ENCODE measurements at regions not wholly inside any gene's neighbourhood (a gene's known extent, or its start where the extent isn't known, plus 50 kb on each side); places are given as distances from the start of the nearest gene placed in this dataset.

GRCh38 chr17:5707482-5707881 is 123.2 kb upstream of the NLRP1 start:
- no peak overlapping the region for H3K27ac Mint-ChIP-seq
- H3K27ac ChIP-seq (ENCODE audit: low read depth), result no peak overlapping the region
- no peaks in the 10 kb centered on the region for H3K9me2 ChIP-seq (ENCODE audit: insufficient read depth)
- no peak overlapping the region for H3K4me2 ChIP-seq
- DNase-seq (ENCODE audit: low spot score) (no peak), ATAC-seq (no peak)
- H3K36me3 ChIP-seq (ENCODE audit: insufficient read depth), result no peaks in the 10 kb centered on the region
- peaks cover 6% of the 10 kb centered on the region for H3K4me1 ChIP-seq (ENCODE audit: insufficient read depth)
- no peak overlapping the region for H3K4me3 ChIP-seq
- no peak overlapping the region for H2AFZ ChIP-seq
- TF ChIP-seq ZNF462 (CRISPR knock-in tag; IDR thresholded peaks at IDR 0.05), result no peak
- TF ChIP-seq ETS1 (IDR thresholded peaks at IDR 0.05), result no peak
- TF ChIP-seq EZH2phosphoT487 (IDR thresholded peaks at IDR 0.05; ENCODE audit: unreplicated experiment), result no peak
- no peak for TF ChIP-seq CREB1 (CRISPR knock-in tag; IDR thresholded peaks at IDR 0.05; ENCODE audit: low read depth)
- no peak for TF ChIP-seq STAT1 (IDR thresholded peaks at IDR 0.05; ENCODE audit: unreplicated experiment)
- no peaks in the 10 kb centered on the region for H4K20me1 ChIP-seq (replicated peaks; ENCODE audit: insufficient read depth)
- peaks cover 17% of the 10 kb centered on the region for H3K4me1 Mint-ChIP-seq
- no peaks in the 10 kb centered on the region for H3K79me2 ChIP-seq (replicated peaks; ENCODE audit: insufficient read depth)
- no peaks in the 10 kb centered on the region for H3F3A ChIP-seq (replicated peaks; ENCODE audit: low read depth)
- peaks cover 8% of the 10 kb centered on the region; the same call in 2 of the 3 replicates for H3K9me3 Mint-ChIP-seq
- no peak overlapping the region; the same call in 2 of the 3 replicates for H3K4me3 Mint-ChIP-seq
- peaks cover 6% of the 10 kb centered on the region for H3K27me3 Mint-ChIP-seq (ENCODE audit: insufficient read depth, low read depth, poor library complexity)
- H3K27me3 ChIP-seq (ENCODE audit: insufficient read depth), result no peaks in the 10 kb centered on the region
- peaks cover 2% of the 10 kb centered on the region; the same call in 1 of the 3 replicates for H3K36me3 Mint-ChIP-seq (ENCODE audit: low read depth)

GRCh38 chr17:5708344-5708743 is 124.0 kb upstream of the NLRP1 start:
- Histone ChIP-seq H2AFZ (no peak overlapping the region), H3F3A (replicated peaks; ENCODE audit: low read depth) (no peaks in the 10 kb centered on the region), H3K79me2 (replicated peaks; ENCODE audit: insufficient read depth) (no peaks in the 10 kb centered on the region), H3K36me3 (ENCODE audit: insufficient read depth) (no peaks in the 10 kb centered on the region), H3K4me1 (ENCODE audit: insufficient read depth) (peaks cover 6% of the 10 kb centered on the region), H3K27me3 (ENCODE audit: insufficient read depth) (no peaks in the 10 kb centered on the region), H4K20me1 (replicated peaks; ENCODE audit: insufficient read depth) (no peaks in the 10 kb centered on the region), H3K4me3 (no peak overlapping the region), H3K27ac (ENCODE audit: low read depth) (no peak overlapping the region), H3K9me2 (ENCODE audit: insufficient read depth) (no peaks in the 10 kb centered on the region), H3K4me2 (no peak overlapping the region)
- peaks cover 4% of the 10 kb centered on the region; the same call in 1 of the 3 replicates for H3K9me3 Mint-ChIP-seq
- no peak for DNase-seq (ENCODE audit: low spot score)
- peaks cover 6% of the 10 kb centered on the region for H3K27me3 Mint-ChIP-seq (ENCODE audit: insufficient read depth, low read depth, poor library complexity)
- no peaks in the 10 kb centered on the region; the same call in 2 of the 3 replicates for H3K36me3 Mint-ChIP-seq (ENCODE audit: low read depth)
- no peak for ATAC-seq
- no peak overlapping the region for H3K27ac Mint-ChIP-seq
- no peak overlapping the region for H3K4me3 Mint-ChIP-seq
- peaks cover 14% of the 10 kb centered on the region for H3K4me1 Mint-ChIP-seq
- TF ChIP-seq CTCF (conservative IDR thresholded peaks at IDR 0.05; ENCODE audit: low read depth in 2 of 2) (no peak), CREB1 (CRISPR knock-in tag; IDR thresholded peaks at IDR 0.05; ENCODE audit: low read depth) (no peak), NANOG (IDR thresholded peaks at IDR 0.05; ENCODE audit: borderline replicate concordance) (no peak)
